ENCODE measurements at regions not wholly inside any gene's neighbourhood (a gene's known extent, or its start where the extent isn't known, plus 50 kb on each side); places are given as distances from the start of the nearest gene placed in this dataset.

- H3K27me3 Mint-ChIP-seq (ENCODE audit: unreplicated experiment) = no peaks in the 10 kb centered on the region
- peaks cover 2% of the 10 kb centered on the region for H3K36me3 Mint-ChIP-seq (ENCODE audit: unreplicated experiment)
- H3K9me3 Mint-ChIP-seq (ENCODE audit: unreplicated experiment) = no peaks in the 10 kb centered on the region
- no peak overlapping the region for H3K4me3 Mint-ChIP-seq (ENCODE audit: unreplicated experiment)
- H3K4me1 Mint-ChIP-seq (ENCODE audit: unreplicated experiment) = no peaks in the 10 kb centered on the region
- TF ChIP-seq, protein P1, sequence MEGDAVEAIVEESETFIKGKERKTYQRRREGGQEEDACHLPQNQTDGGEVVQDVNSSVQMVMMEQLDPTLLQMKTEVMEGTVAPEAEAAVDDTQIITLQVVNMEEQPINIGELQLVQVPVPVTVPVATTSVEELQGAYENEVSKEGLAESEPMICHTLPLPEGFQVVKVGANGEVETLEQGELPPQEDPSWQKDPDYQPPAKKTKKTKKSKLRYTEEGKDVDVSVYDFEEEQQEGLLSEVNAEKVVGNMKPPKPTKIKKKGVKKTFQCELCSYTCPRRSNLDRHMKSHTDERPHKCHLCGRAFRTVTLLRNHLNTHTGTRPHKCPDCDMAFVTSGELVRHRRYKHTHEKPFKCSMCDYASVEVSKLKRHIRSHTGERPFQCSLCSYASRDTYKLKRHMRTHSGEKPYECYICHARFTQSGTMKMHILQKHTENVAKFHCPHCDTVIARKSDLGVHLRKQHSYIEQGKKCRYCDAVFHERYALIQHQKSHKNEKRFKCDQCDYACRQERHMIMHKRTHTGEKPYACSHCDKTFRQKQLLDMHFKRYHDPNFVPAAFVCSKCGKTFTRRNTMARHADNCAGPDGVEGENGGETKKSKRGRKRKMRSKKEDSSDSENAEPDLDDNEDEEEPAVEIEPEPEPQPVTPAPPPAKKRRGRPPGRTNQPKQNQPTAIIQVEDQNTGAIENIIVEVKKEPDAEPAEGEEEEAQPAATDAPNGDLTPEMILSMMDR (IDR thresholded peaks at IDR 0.05) = no peak
- no peak for DNase-seq (ENCODE audit: extremely low spot score, unreplicated experiment)
- no peak overlapping the region for H3K27ac Mint-ChIP-seq (ENCODE audit: unreplicated experiment)
These were observed 191.8 kb upstream of the S100G start for GRCh38 chrX:16458208-16458607.

DNA sequence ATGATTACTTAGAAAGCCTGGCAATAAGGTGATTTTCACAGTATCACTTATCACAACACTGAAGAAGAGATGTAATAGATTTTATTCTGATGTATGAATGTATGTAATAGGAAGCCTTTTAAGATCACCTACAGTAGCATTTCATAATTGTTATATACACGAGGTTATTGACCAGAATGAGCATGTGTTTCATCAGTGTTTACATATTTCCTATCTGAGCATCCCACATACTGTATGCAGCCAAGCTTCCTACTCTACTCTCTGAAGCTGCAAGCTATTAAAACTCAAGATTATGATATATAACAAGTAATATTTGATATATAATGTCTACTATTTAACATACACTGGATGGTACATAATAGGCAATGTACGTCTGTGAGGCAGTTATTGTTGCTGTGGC is 190.9 kb upstream of the S100G start:
- Mint-ChIP-seq H3K27ac (ENCODE audit: unreplicated experiment) (no peak overlapping the region), H3K4me3 (ENCODE audit: unreplicated experiment) (no peak overlapping the region)
- DNase-seq (ENCODE audit: extremely low spot score, unreplicated experiment) = no peak

GRCh38 chrX:16461968-16462367 is 188.0 kb upstream of the S100G start:
- TF ChIP-seq, protein P1 (IDR thresholded peaks at IDR 0.05) = no peak
- no peak for DNase-seq (ENCODE audit: extremely low spot score, unreplicated experiment)
- Mint-ChIP-seq H3K27ac (ENCODE audit: unreplicated experiment) (no peak overlapping the region), H3K9me3 (ENCODE audit: unreplicated experiment) (no peaks in the 10 kb centered on the region), H3K4me3 (ENCODE audit: unreplicated experiment) (no peak overlapping the region), H3K27me3 (ENCODE audit: unreplicated experiment) (no peaks in the 10 kb centered on the region), H3K4me1 (ENCODE audit: unreplicated experiment) (peaks cover 8% of the 10 kb centered on the region), H3K36me3 (ENCODE audit: unreplicated experiment) (peaks cover 2% of the 10 kb centered on the region)

More for the DNA sequence above, 190.9 kb upstream of the S100G start:
- TF ChIP-seq, protein P1 (IDR thresholded peaks at IDR 0.05) = no peak
- H3K27me3 Mint-ChIP-seq (ENCODE audit: unreplicated experiment) = no peaks in the 10 kb centered on the region
- H3K4me1 Mint-ChIP-seq (ENCODE audit: unreplicated experiment) = no peaks in the 10 kb centered on the region
- peaks cover 2% of the 10 kb centered on the region for H3K36me3 Mint-ChIP-seq (ENCODE audit: unreplicated experiment)
- H3K9me3 Mint-ChIP-seq (ENCODE audit: unreplicated experiment) = no peaks in the 10 kb centered on the region

GRCh38 chrX:16462912-16463311 is 187.0 kb upstream of the S100G start:
- TF ChIP-seq, protein P1 (IDR thresholded peaks at IDR 0.05) = no peak
- no peaks in the 10 kb centered on the region for H3K9me3 Mint-ChIP-seq (ENCODE audit: unreplicated experiment)
- no peak overlapping the region for H3K27ac Mint-ChIP-seq (ENCODE audit: unreplicated experiment)
- H3K27me3 Mint-ChIP-seq (ENCODE audit: unreplicated experiment) = no peaks in the 10 kb centered on the region
- DNase-seq (ENCODE audit: extremely low spot score, unreplicated experiment) = no peak
- H3K4me3 Mint-ChIP-seq (ENCODE audit: unreplicated experiment) = no peak overlapping the region
- peaks cover 2% of the 10 kb centered on the region for H3K36me3 Mint-ChIP-seq (ENCODE audit: unreplicated experiment)
- H3K4me1 Mint-ChIP-seq (ENCODE audit: unreplicated experiment) = peaks cover 10% of the 10 kb centered on the region

GRCh38 chrX:16464369-16464768 is 185.6 kb upstream of the S100G start:
- no peak overlapping the region for H3K27ac Mint-ChIP-seq (ENCODE audit: unreplicated experiment)
- H3K27me3 Mint-ChIP-seq (ENCODE audit: unreplicated experiment) = no peaks in the 10 kb centered on the region
- no peaks in the 10 kb centered on the region for H3K9me3 Mint-ChIP-seq (ENCODE audit: unreplicated experiment)
- no peaks in the 10 kb centered on the region for H3K36me3 Mint-ChIP-seq (ENCODE audit: unreplicated experiment)
- no peak overlapping the region for H3K4me3 Mint-ChIP-seq (ENCODE audit: unreplicated experiment)
- H3K4me1 Mint-ChIP-seq (ENCODE audit: unreplicated experiment) = peaks cover 10% of the 10 kb centered on the region
- DNase-seq (ENCODE audit: extremely low spot score, unreplicated experiment) = no peak
- TF ChIP-seq, protein P1 (IDR thresholded peaks at IDR 0.05) = no peak

Data from osteocyte (in vitro differentiated cells).